ENCODE measurements at regions not wholly inside any gene's neighbourhood (a gene's known extent, or its start where the extent isn't known, plus 50 kb on each side); places are given as distances from the start of the nearest gene placed in this dataset.

GRCh38 chr4:147328189-147328588 is 152.7 kb upstream of the EDNRA start:
- TF ChIP-seq CTCF (conservative IDR thresholded peaks at IDR 0.05), result no peak
- TF ChIP-seq ZFX (IDR thresholded peaks at IDR 0.05), result no peak
